OCI-LY1 (cell line): ENCODE measurements at regions not wholly inside any gene's neighbourhood (a gene's known extent, or its start where the extent isn't known, plus 50 kb on each side); places are given as distances from the start of the nearest gene placed in this dataset.

Experiments used
- H2AFZ ChIP-seq: fragments of 200-600 bp; sonication (generic), shearing (Covaris generic); 2 replicates; pipeline ENCODE4 v1.6.0; 2014; ENCODE audit warnings: antibody characterized with exemption, mild to moderate bottlenecking, low read length
- H3F3A ChIP-seq: fragments of 200-600 bp; sonication (generic), shearing (Covaris generic); 2 replicates; pipeline ENCODE4 v1.6.0; 2014; ENCODE audit warnings: mild to moderate bottlenecking, antibody characterized with exemption, low read length, moderate library complexity; ENCODE audit not compliant: insufficient read depth
- H3K27ac ChIP-seq: fragments of 200-600 bp; sonication (generic); 2 replicates; pipeline ENCODE4 v1.5.1; 2014; ENCODE audit warnings: low read length, mixed run types, mild to moderate bottlenecking, low read depth; ENCODE audit not compliant: poor library complexity, severe bottlenecking
- H3K27me3 ChIP-seq: fragments of 200-600 bp; sonication (generic); 2 replicates; pipeline ENCODE4 v1.6.0; 2014; ENCODE audit warnings: antibody characterized with exemption, mild to moderate bottlenecking, low read length, moderate library complexity; ENCODE audit not compliant: insufficient read depth
- H3K36me3 ChIP-seq: fragments of 200-600 bp; sonication (generic); 2 replicates; pipeline ENCODE4 v1.6.1; 2014; ENCODE audit warnings: mild to moderate bottlenecking, antibody characterized with exemption, low read length, moderate library complexity, mixed read lengths; ENCODE audit not compliant: insufficient read depth
- H3K4me1 ChIP-seq: fragments of 200-600 bp; sonication (generic); 2 replicates; pipeline ENCODE4 v1.5.1; 2014; ENCODE audit warnings: mild to moderate bottlenecking, low read length, moderate library complexity; ENCODE audit not compliant: insufficient read depth, severe bottlenecking
- H3K4me2 ChIP-seq: fragments of 200-600 bp; sonication (generic), shearing (Covaris generic); 2 replicates; pipeline ENCODE4 v1.6.1; 2014; ENCODE audit warnings: low read length
- H3K4me3 ChIP-seq: fragments of 200-600 bp; sonication (generic); 2 replicates; pipeline ENCODE4 v1.5.1; 2014; ENCODE audit warnings: low read length, low read depth, mild to moderate bottlenecking, mixed read lengths; ENCODE audit not compliant: poor library complexity, severe bottlenecking
- H3K79me2 ChIP-seq: fragments of 200-600 bp; shearing (Covaris generic); 2 replicates; pipeline ENCODE4 v1.6.1; 2016; ENCODE audit warnings: mixed run types, low read length, mixed read lengths; ENCODE audit not compliant: insufficient read depth
- H3K9ac ChIP-seq: fragments of 200-600 bp; sonication (generic), shearing (Covaris generic); 2 replicates; pipeline ENCODE4 v1.6.1; 2014; ENCODE audit warnings: mild to moderate bottlenecking, low read length, mixed read lengths
- H3K9me2 ChIP-seq: fragments of 200-600 bp; sonication (generic), shearing (Covaris generic); 2 replicates; pipeline ENCODE4 v1.6.1; 2014; ENCODE audit warnings: low read depth, mild to moderate bottlenecking, low read length, mixed read lengths
- H3K9me3 ChIP-seq: fragments of 200-600 bp; shearing (Covaris generic); 2 replicates; pipeline ENCODE4 v1.6.1; 2014; ENCODE audit warnings: low read length, mixed read lengths
- H4K20me1 ChIP-seq: fragments of 200-600 bp; sonication (generic), shearing (Covaris generic); 2 replicates; pipeline ENCODE4 v1.6.0; 2016; ENCODE audit warnings: mild to moderate bottlenecking, low read length; ENCODE audit not compliant: insufficient read depth
- CTCF ChIP-seq: fragments of 200-600 bp; sonication (generic), shearing (Covaris generic); IDR thresholded peaks from 2 replicates; pipeline ENCODE4 v1.5.1; 2017; ENCODE audit warnings: mild to moderate bottlenecking, antibody characterized with exemption, low read length, moderate library complexity, mixed read lengths
- EZH2 ChIP-seq: fragments of 200-600 bp; sonication (generic), shearing (Covaris generic); IDR thresholded peaks from 2 replicates; pipeline ENCODE4 v1.8.0; 2017; ENCODE audit warnings: borderline replicate concordance, mixed run types, mild to moderate bottlenecking, antibody characterized with exemption, low read length, moderate library complexity, mixed read lengths

- no peak overlapping the region for H2AFZ ChIP-seq
- H3K4me3 ChIP-seq, result no peak overlapping the region
- TF ChIP-seq CTCF (no peak), EZH2 (no peak)
- no peaks in the 10 kb centered on the region for H3K36me3 ChIP-seq
- no peaks in the 10 kb centered on the region for H3K27me3 ChIP-seq
- H3K9me3 ChIP-seq, result no peaks in the 10 kb centered on the region
- no peaks in the 10 kb centered on the region for H3F3A ChIP-seq
- H3K9ac ChIP-seq, result no peak overlapping the region
- H4K20me1 ChIP-seq, result no peaks in the 10 kb centered on the region
- no peaks in the 10 kb centered on the region for H3K79me2 ChIP-seq
- no peaks in the 10 kb centered on the region for H3K9me2 ChIP-seq
- no peak overlapping the region for H3K27ac ChIP-seq
- H3K4me1 ChIP-seq, result no peaks in the 10 kb centered on the region
- H3K4me2 ChIP-seq, result no peak overlapping the region
Measured at GRCh38 chr3:115488409-115488808, 134.9 kb upstream of the GAP43 start.

- no peaks in the 10 kb centered on the region for H3K36me3 ChIP-seq
- H3K9me3 ChIP-seq, result no peaks in the 10 kb centered on the region
- no peak overlapping the region for H3K4me2 ChIP-seq
- no peaks in the 10 kb centered on the region for H3K4me1 ChIP-seq
- TF ChIP-seq EZH2 (no peak), CTCF (no peak)
- H3K27ac ChIP-seq, result no peak overlapping the region
- no peaks in the 10 kb centered on the region for H4K20me1 ChIP-seq
- no peaks in the 10 kb centered on the region for H3K79me2 ChIP-seq
- H3F3A ChIP-seq, result no peaks in the 10 kb centered on the region
- H3K9ac ChIP-seq, result no peak overlapping the region
- H3K9me2 ChIP-seq, result no peaks in the 10 kb centered on the region
- no peak overlapping the region for H3K4me3 ChIP-seq
- no peak overlapping the region for H2AFZ ChIP-seq
- H3K27me3 ChIP-seq, result no peaks in the 10 kb centered on the region
Measured at GRCh38 chr3:115494826-115495225, 128.5 kb upstream of the GAP43 start.

GRCh38 chr3:115498421-115498820, 124.9 kb upstream of the GAP43 start:
- no peaks in the 10 kb centered on the region for H3K4me1 ChIP-seq
- no peak overlapping the region for H3K4me3 ChIP-seq
- H3F3A ChIP-seq, result no peaks in the 10 kb centered on the region
- no peak overlapping the region for H3K4me2 ChIP-seq
- no peaks in the 10 kb centered on the region for H3K79me2 ChIP-seq
- no peaks in the 10 kb centered on the region for H3K9me2 ChIP-seq
- H3K9me3 ChIP-seq, result no peaks in the 10 kb centered on the region
- no peaks in the 10 kb centered on the region for H3K27me3 ChIP-seq
- TF ChIP-seq EZH2 (no peak), CTCF (no peak)
- no peaks in the 10 kb centered on the region for H3K36me3 ChIP-seq
- H2AFZ ChIP-seq, result no peak overlapping the region
- no peaks in the 10 kb centered on the region for H4K20me1 ChIP-seq
- H3K27ac ChIP-seq, result no peak overlapping the region
- no peak overlapping the region for H3K9ac ChIP-seq
